Transverse colon (tissue), 4 donors: ENCODE measurements at regions not wholly inside any gene's neighbourhood (a gene's known extent, or its start where the extent isn't known, plus 50 kb on each side); places are given as distances from the start of the nearest gene placed in this dataset.

Experiments used
- DNase-seq: peaks from one replicate; pipeline ENCODE4 v3.0.0-alpha.2; 2019
- H3K27ac ChIP-seq, 4 donors: fragments of 200-600 bp; sonication (generic); 2 replicates each; pipeline ENCODE4 v1.5.1; 2016 to 2018; ENCODE audit warnings: inconsistent platforms in 4 of 4
- H3K27me3 ChIP-seq: fragments of 200-600 bp; sonication (generic); 2 replicates; pipeline ENCODE4 v1.5.1; 2017; ENCODE audit warnings: inconsistent platforms
- H3K36me3 ChIP-seq, 4 donors: fragments of 200-600 bp; sonication (generic); 2 replicates each; pipeline ENCODE4 v1.5.1; 2017 to 2019; ENCODE audit warnings: inconsistent platforms in 4 of 4
- H3K4me1 ChIP-seq, 4 donors: fragments of 200-600 bp; sonication (generic); 2 replicates each; pipeline ENCODE4 v1.5.1; 2017 to 2020; ENCODE audit warnings: inconsistent platforms in 4 of 4
- H3K4me3 ChIP-seq, 4 donors: fragments of 200-600 bp; sonication (generic); 1 replicate in 1 of 4; 2 replicates in 3 of 4; pipeline versions ENCODE4 v1.5.1 to v1.6.1; 2017 to 2019; ENCODE audit warnings: inconsistent platforms in 4 of 4
- H3K9me3 ChIP-seq, 2 donors: fragments of 200-600 bp; sonication (generic); 2 replicates each; pipeline ENCODE4 v1.5.1; 2017 to 2019; ENCODE audit warnings: inconsistent platforms in 2 of 2
- CTCF ChIP-seq, 5 experiments: fragments of 200-600 bp in 3 of 5; fragments of 450-650 bp in 2 of 5; sonication (generic) in 3 of 5; IDR thresholded peaks; 1 replicate in 2 of 5; 2 replicates in 3 of 5; pipeline ENCODE4 v1.5.1; 2016 to 2017; ENCODE audit warnings: antibody characterized with exemption in 5 of 5, inconsistent platforms in 3 of 5, mild to moderate bottlenecking in 2 of 5, moderate library complexity in 1 of 5
- EP300 ChIP-seq: sonication (generic); formaldehyde crosslinking; IDR thresholded peaks from one replicate; pipeline ENCODE4 v1.6.1; 2017; ENCODE audit warnings: antibody characterized with exemption, low read depth
- POLR2A ChIP-seq: fragments of 450-650 bp; IDR thresholded peaks from one replicate; pipeline ENCODE4 v1.6.1; 2016; ENCODE audit warnings: antibody characterized with exemption, mild to moderate bottlenecking, moderate library complexity
- POLR2AphosphoS5 ChIP-seq, 3 donors: sonication (generic); formaldehyde crosslinking; IDR thresholded peaks; one replicate each; pipeline ENCODE4 v1.6.1; 2016; ENCODE audit warnings: antibody characterized with exemption in 3 of 3
- WGBS, 2 donors: methylation state at CpG; one replicate each; pipeline ENCODE4 v1.1.5; 2018; ENCODE audit warnings: low coverage in 1 of 2; 5-methylcytosine and 5-hydroxymethylcytosine counted together
- in situ Hi-C, 4 donors: fragments of 200-750 bp; cut with MboI; loops; one replicate each; pipeline versions ENCODE4 v1.15.0 to v1.15.1; 2017; ENCODE audit warnings: low sequenced_read_pairs in 3 of 4, low pct_ligation_motif_present in 1 of 4, low pct_unique_long_range_greater_than_20kb in 1 of 4
- intact Hi-C: fragments of 100-400 bp; cut with DNase I; formaldehyde crosslinking; loops from one replicate; pipeline ENCODE4 v1.15.1; 2023; ENCODE audit warnings: low total_unique reads

- no peak for TF ChIP-seq EP300
- TF ChIP-seq CTCF (IDR thresholded peaks at IDR 0.05): no peak
- TF ChIP-seq POLR2A: no peak
- TF ChIP-seq POLR2AphosphoS5 (IDR thresholded peaks at IDR 0.05): no peak
- WGBS, 2 donors: 80% methylated on average over 2 of the region's 2 CpGs; no CpG with 5 or more reads in 1 of the 2 donors
- in situ Hi-C loops (loop anchor here in 2 of 4 donors (25.0 kb wide), 1 partner anchor 245 kb away; the partner anchor contains the start of gene OXT (in 2 of the 2)), intact Hi-C loops (no loop called here)
- H3K36me3 ChIP-seq: no peaks in the 10 kb centered on the region
- H3K4me3 ChIP-seq: no peak overlapping the region
- H3K4me1 ChIP-seq: no peaks in the 10 kb centered on the region
- H3K27me3 ChIP-seq: no peaks in the 10 kb centered on the region
- no peaks in the 10 kb centered on the region for H3K9me3 ChIP-seq
- H3K27ac ChIP-seq: no peak overlapping the region
- DNase-seq: no peak
Observed at GRCh38 chr20:3307078-3307477, 68.1 kb upstream of the SLC4A11 start.

- in situ Hi-C loops: loop anchor here in 2 of 4 donors (25.0 kb wide), 1 partner anchor 244 kb away; the partner anchor contains the start of gene OXT (in 2 of the 2)
Observed at GRCh38 chr20:3306068-3306467, 67.1 kb upstream of the SLC4A11 start.

GRCh38 chr20:3304456-3304855, 65.5 kb upstream of the SLC4A11 start:
- no peak for TF ChIP-seq EP300
- TF ChIP-seq CTCF (IDR thresholded peaks at IDR 0.05): no peak
- no peak for TF ChIP-seq POLR2A
- TF ChIP-seq POLR2AphosphoS5 (IDR thresholded peaks at IDR 0.05): no peak
- Histone ChIP-seq H3K36me3 (no peaks in the 10 kb centered on the region), H3K4me3 (no peak overlapping the region), H3K27ac (no peak overlapping the region), H3K9me3 (no peaks in the 10 kb centered on the region), H3K27me3 (no peaks in the 10 kb centered on the region), H3K4me1 (no peaks in the 10 kb centered on the region)
- in situ Hi-C loops (loop anchor here in 2 of 4 donors (25.0 kb wide), 1 partner anchor 242 kb away; the partner anchor contains the start of gene OXT (in 2 of the 2)), intact Hi-C loops (no loop called here)
- WGBS, 2 donors: 94 to 100% methylated on average over 4 of the region's 4 CpGs
- DNase-seq: no peak

More at GRCh38 chr20:3306068-3306467, 67.1 kb upstream of the SLC4A11 start:
- no peak overlapping the region for H3K27ac ChIP-seq
- WGBS, 2 donors: 86 to 97% methylated on average over 1 to 2 of the region's 2 CpGs
- no peak for TF ChIP-seq CTCF (IDR thresholded peaks at IDR 0.05)
- TF ChIP-seq POLR2A: no peak
- no peak for TF ChIP-seq EP300
- no peak for TF ChIP-seq POLR2AphosphoS5 (IDR thresholded peaks at IDR 0.05)
- no peak overlapping the region for H3K4me3 ChIP-seq
- H3K4me1 ChIP-seq: no peaks in the 10 kb centered on the region
- no peaks in the 10 kb centered on the region for H3K27me3 ChIP-seq
- intact Hi-C loops: no loop called here
- no peaks in the 10 kb centered on the region for H3K9me3 ChIP-seq
- H3K36me3 ChIP-seq: no peaks in the 10 kb centered on the region
- DNase-seq: no peak

- Histone ChIP-seq H3K4me3 (no peak overlapping the region), H3K36me3 (peaks cover 0 to 5% (median 0%) of the 10 kb centered on the region in 4 donors), H3K27ac (no peak overlapping the region), H3K27me3 (peaks cover 6% of the 10 kb centered on the region), H3K9me3 (no peaks in the 10 kb centered on the region), H3K4me1 (no peaks in the 10 kb centered on the region)
- no peak for TF ChIP-seq POLR2A
- TF ChIP-seq CTCF (IDR thresholded peaks at IDR 0.05): no peak
- TF ChIP-seq POLR2AphosphoS5 (IDR thresholded peaks at IDR 0.05): no peak
- no peak for TF ChIP-seq EP300
- DNase-seq: no peak
- in situ Hi-C loops (no loop called here), intact Hi-C loops (no loop called here)
- 54 to 72% methylated on average over 3 of the region's 3 CpGs for WGBS, 2 donors
Observed at GRCh38 chr20:3297079-3297378, 58.0 kb upstream of the SLC4A11 start.
